Right renal pelvis (tissue), 4 donors: ENCODE measurements at regions not wholly inside any gene's neighbourhood (a gene's known extent, or its start where the extent isn't known, plus 50 kb on each side); places are given as distances from the start of the nearest gene placed in this dataset.
"Not testable (repeated sequence)": the region's sequence is repeated elsewhere in the genome, so short reads cannot be mapped to it uniquely, and the experiment has no call there.

Experiments
- DNase-seq, 4 donors: peaks; one replicate each; pipeline ENCODE4 v3.0.0-alpha.2; 2013; ENCODE audit warnings: low read depth in 4 of 4, low spot score in 3 of 4, missing footprints in 1 of 4

DNA sequence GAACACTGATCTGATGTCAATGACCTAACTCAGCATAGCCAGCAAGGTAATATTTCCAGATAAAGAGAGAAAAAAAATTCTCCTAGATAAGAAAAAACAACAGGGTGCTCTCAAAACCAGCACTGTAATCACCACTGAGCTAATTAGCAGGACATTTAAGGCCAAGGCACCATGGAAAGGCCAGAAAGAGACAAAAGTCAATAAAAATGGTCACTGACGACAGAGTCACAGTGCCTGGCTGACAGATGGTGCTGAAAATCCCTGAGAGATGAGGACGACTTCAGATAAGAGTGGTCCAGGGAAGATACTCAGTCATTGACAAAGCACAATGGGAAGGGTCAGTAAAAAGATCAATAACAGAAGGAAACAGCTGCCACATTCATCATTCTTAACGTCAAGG lies 186.7 kb downstream of the SPATA31A6 start:
- DNase-seq, result not testable (repeated sequence)

DNA sequence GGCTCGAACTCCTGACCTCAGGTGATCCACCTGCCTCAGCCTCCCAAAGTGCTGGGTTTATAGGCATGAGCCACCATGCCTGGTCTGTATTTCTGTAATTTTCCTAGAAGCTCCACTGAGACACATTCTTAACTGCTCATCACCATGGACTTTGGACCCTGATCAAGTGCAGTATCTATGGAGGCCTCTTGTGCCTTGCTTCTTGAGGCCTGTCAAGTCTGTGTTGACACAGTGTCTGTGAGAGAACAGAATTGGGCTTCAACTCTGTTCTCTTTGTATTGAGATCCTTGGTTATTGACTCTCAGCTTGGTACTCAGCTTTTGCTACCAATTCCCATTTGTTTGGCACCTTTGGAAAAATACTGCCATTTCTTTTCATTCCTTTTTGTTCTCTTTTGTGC lies 188.0 kb downstream of the SPATA31A6 start:
- not testable (repeated sequence) for DNase-seq

DNA sequence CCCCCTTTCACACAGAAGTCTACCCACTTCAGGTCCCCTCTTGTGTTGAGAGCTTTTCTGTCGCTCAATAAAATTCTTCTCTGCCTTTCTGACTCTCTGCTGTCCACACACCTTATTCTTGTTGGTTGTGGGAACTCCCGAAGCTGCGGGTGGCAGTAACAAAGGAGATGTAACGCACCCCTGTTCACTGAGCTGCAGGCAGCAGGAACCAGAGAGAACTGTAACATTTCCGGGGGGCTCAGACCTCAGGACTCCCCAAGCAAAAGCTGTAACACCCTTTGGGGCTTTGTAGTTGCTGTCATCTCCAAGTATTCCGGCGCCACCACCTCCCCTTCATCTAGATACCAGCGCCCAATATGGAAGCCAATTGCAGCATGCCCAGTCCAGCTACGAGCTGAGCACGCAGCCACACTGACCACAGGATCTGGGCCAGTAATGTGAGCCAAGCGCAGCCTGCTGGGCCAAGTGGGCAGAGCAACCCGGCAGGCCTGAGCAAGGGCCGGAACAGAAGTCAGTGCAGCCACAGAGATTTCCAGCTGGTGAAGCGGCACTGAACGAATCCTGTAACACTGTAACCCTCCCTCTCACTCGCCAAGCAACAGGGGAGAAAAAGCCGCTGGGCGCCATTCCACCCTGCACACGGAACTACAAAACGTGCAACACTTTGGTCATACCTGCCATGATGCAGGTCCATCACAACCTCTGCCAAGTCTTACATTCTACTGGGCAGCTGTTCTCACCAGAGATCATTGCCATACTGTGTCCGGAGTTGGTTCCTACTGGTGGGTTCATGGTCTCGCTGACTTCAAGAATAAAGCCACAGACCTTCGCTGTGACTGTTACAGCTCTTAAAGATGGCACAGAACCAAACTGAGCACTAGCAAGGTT lies 194.3 kb downstream of the SPATA31A6 start:
- DNase-seq, result not testable (repeated sequence)

DNA sequence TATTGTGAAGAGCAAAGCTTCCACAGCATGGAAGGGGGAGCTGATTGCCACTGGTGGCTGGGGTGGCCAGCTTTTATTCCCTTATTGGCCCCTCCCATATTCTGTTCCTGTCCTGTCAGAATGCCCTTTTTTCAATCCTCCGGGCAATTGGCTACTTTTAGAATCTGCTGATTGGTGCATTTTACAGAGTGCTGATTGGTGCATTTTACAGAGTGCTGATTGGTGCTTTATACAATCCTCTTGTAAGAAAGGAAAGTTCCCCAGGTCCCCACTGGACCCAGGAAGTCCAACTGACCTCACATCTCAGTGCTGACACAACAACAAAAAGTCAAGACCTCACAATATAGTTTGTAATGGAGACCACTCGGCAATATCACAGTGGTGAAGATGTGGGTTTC lies 195.0 kb downstream of the SPATA31A6 start:
- no peak for DNase-seq

DNA sequence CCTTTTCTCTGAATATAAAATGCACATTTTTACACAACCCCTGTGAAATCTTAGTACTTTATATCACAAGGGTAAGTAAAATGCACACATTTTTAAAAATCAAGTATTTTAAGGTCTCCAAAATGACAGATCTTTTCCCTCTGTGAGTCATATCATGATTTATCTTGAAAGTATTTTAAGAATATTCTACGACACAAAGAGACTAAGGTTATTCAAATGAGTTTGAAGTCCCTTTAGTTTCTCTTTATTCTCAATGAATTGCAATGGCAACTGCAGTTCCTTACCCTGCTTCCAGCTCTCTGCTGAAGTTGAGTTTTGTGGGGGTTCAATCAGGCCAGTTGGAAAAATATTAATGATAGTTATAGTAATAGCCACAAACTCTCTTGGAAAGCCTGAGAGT lies 196.1 kb downstream of the SPATA31A6 start:
- not testable (repeated sequence) for DNase-seq

DNA sequence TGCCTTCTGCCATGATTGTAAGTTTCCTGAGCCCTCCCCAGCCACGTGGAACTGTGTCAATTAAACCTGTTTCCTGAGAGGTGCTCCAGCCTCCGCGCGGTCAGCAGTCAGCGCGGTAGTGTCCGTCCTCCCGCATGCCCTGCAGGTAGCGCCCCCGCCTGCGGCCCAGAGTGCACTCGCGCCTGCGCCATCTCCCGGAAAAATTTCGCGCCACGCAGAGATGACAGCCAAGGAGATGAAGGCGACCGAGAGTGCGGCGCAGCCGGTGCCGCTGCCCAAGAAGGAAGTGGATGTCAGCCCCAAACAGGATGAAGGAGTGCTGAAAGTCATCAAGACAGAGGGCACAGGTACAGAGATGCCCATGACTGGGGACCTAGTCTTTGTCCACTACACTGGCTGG lies 201.1 kb downstream of the SPATA31A6 start:
- DNase-seq, result not testable (repeated sequence)

DNA sequence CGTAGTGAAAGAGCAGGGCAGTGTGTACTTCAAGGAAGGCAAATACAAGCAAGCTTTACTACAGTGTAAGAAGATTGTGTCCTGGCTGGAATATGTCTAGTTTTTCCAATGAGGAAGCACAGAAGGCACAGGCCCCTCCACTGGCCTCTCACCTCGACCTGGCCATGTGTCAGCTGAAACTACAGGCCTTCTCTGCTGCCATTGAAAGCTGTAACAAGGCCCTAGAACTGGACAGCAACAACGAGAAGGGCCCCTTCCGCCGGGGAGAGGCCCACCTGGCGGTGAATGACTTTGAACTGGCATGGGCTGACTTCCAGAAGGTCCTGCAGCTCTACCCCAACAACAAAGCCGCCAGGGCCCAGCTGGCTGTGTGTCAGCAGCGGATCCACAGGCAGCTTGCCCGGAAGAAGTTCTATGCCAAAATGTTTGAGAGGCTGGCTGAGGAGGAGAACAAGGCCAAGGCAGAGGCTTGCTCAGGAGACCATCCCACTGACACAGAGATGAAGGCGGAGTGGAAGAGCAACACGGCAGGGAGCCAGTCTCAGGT lies 202.2 kb downstream of the SPATA31A6 start:
- DNase-seq, result not testable (repeated sequence)

DNA sequence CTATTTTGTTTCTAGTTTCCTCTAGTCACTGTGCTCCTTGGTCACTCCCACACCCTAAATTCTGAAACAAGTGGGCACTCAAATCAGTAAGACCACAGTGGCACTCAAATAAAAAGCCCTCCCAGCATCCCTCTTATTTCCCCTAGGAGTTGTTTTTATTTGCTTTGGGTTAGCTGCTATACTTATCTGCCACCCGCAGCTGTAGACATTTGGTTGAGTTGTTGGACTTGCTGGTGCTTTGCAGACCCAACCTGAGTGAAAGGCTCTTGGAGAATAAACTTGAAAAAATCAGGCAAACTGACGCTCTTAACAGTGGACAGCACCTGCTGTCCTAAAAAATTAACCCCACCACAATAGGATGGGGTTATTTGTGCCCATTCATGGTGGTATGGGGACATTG lies 203.0 kb downstream of the SPATA31A6 start:
- no peak for DNase-seq

DNA sequence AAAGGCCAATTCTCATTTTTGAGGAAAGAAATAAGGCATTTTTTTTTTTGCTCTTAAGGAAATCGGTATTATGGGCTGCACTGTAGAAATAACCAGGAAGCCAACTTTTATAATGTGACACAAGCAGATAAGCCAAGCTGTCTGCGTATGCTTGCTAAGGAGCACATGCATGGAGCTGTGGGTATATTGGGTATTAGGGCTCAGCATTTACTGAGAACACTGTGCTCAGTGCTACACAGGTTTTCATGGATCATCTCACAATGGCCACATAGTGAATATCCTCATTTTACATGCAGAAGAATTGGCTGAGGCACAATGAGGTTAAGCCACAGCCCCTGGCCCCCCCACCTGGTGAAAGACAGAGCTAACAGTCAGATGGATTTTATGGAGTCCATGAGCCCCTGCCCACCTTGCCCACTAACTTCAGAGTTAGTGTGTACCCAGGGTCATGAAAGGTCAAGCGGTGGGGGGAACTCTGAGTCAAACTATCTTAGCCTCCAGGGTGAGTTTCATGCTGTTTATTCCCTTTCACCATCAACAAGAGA lies 204.8 kb downstream of the SPATA31A6 start:
- DNase-seq, result no peak

DNA sequence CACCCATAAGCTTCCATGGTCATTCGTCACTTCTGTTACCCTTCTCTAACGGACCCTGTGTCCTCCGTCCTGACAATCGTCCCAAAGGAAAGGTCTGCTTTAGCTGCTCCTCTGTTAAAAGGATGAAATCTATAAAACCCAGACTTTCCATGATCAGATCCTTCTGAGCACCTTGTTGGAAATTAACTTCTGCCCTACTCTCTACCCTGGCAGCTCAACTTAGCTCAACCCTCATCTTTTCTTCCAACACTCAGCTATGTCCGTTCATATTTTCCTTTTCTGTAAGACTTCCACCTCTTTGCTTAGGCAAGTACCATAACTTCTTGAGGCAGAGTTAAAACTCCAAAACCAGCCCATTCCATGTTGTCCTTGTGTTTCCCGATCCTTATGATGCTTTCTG lies 205.4 kb downstream of the SPATA31A6 start:
- DNase-seq, result no peak

DNA sequence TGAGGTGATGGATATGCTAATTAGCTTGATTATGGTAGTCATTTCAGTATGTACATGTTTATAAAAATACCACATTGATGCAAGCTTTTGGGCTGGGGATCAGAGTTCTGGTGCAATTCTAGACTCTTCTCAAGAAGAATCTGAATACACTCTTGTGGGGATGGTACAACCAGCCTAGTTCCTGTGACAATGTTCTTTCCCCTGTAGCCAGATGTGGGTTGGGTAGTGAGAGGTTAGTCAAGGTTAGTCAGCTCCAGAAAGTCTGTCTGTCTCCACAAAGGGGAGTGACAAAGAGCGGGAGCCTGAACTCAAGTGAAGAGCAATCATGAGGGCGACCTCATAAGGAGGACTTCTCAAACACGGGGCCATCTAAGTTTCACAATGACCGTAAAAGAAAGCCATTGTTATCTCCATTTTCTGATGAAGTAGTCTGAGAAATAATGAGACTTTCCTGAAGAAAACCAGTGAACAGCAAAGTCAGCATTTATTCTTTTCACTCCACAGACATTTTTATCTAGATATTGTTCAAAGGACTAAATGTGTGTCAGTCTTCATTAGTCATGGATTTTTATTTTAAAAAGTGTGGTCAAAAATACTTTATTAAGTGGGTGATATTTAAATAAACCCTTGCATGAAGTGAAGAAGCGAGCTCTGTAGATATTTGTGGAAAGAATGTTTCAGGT lies 209.5 kb downstream of the SPATA31A6 start:
- not testable (repeated sequence) for DNase-seq

DNA sequence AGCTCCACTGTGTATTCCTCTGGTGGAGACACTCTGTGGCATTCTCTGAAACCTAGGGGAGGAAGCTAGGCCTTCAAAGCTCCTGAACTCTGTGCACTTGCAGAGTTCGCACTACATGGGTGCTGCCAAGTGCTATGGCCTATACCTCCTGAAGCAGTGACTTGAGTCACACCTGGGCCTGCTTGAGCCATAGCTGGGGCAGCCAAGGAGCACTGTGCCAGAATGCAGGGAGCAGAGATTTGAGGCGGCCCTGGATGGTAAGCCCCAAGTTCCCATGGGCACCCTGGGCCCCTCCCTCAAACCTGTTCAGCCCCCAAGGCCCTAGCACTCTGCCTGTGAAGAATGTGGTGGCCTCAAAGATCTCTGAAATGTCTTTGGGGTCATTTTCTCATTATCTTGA lies 212.9 kb downstream of the SPATA31A6 start:
- no peak for DNase-seq

DNA sequence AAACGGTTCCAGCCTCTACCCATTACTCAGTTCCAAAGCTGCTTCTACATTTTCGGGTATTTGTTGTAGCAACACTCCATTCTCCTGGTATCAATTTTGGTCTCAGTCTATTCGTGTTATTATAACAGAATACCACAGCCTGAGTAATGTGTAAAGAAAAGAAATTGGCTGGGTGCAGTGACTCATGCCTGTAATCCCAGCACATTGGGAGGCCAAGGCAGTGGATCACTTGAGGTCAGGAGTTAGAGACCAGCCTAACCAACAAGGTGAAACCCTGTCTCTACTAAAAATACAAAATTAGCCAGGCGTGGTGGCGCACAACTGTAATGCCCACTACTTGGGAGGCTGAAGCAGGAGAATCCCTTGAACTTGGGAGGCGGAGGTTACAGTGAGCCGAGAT lies 213.9 kb downstream of the SPATA31A6 start:
- DNase-seq, result not testable (repeated sequence)

DNA sequence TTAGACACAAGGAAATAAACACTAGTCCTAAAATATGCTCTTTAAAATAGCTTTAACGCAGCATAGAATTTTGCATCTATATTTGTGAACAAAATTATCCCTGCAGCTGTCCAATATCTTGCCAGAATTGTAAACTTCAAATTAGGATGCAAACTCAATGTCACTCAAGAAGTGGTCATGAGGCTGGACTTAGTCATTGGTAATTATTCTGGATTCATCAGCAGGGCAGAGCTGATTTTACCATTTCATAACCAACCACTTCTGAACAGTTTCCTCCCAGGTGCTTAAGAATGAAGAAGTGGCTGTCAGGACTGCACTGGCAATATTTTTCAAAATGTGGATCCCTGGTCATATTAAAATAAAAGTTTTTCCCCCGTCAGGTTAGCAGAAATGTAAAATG lies 219.5 kb downstream of the SPATA31A6 start:
- not testable (repeated sequence) for DNase-seq

DNA sequence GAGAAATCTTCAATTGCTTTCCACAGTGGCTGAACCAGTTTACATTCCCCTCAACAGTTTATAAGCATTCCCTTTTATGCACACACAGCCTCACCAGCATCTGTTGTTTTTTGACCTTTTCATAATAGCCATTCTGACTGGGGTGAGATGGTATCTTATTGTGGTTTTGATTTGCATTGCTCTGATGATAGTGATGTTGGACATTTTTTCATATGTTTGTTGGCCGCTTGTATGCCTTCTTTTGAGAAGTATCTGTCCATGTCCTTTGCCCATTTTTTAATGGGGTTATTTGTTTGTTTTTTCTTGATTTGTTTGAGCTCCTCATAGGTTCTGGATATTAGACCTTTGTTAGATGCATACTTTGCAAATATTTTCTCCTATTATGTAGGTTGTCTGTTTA lies 226.1 kb downstream of the SPATA31A6 start:
- not testable (repeated sequence) for DNase-seq

DNA sequence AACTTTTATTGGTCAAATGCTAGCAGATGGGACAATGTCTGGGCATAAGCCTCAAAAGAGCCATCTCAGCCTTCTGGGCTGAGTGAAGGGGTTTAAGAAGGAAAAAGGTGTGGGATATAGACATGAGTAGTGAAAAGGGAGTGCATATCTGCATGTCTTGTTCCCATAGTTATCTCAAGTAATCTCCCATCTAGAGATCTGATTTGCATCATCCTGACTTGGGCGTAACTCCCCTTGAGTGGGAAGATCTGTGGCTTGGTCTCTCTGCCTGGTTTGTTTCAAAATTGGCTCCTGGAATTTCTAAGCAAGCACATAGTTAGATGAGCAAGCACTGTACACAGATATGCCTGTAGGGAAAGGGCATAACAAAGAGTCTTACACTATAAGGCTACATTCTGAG lies 228.9 kb downstream of the SPATA31A6 start:
- DNase-seq, result not testable (repeated sequence)

DNA sequence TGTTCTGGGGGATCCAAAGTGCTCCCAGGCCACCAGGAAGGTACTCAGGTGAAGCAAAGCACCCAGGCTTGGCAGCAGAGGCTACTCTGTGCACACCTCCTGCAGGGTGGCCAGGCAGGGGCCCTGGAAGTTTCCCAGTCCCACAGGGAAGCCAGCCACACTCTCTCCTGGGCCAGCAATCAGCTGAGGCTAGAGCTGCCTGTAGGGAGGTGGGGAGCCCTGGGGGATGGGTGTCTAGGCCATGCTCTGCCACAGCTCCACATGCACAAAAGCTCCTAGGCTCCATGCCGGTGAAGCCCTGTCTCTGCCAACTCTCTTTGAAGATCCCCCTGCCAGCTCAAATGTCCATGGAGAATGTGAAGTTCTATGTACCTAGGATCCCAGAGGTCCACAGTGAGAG lies 231.4 kb downstream of the SPATA31A6 start:
- DNase-seq, result not testable (repeated sequence)

DNA sequence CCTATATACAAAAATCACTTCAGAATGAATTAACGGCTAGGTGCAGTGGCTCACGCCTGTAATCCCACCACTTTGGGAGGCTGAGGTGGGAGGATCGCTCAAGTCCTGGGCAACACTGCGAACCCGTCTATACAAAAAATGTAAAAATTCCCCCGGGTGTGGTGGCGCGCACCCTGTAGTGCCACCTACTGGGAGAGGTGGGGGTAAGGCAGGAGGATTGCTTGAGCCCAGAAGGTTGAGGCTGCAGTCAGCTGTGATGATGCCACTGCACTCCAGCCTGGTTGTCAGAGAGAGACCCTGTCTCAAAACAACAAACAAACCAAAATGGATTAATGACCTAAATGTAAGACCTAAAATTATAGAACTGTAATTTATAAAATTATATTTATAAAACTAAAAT lies 236.2 kb downstream of the SPATA31A6 start:
- DNase-seq, result not testable (repeated sequence)

DNA sequence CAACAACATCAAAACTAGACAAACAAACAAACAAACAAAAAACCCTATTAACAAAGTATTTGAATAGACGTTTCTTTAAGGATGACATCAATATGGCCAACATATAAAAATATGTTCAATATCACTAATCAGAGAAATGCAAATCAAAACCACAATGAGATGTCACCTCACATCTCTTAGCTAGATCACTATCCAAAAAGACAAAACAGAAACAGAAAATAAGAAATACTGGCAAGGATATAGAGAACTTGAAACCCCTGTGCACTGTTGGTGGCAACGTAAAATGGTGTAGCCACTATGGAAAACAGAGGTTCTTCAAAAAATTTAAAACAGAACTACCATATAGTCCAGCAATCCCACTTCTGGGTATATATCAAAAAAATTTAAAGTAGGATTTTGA lies 236.9 kb downstream of the SPATA31A6 start:
- DNase-seq, result not testable (repeated sequence)

DNA sequence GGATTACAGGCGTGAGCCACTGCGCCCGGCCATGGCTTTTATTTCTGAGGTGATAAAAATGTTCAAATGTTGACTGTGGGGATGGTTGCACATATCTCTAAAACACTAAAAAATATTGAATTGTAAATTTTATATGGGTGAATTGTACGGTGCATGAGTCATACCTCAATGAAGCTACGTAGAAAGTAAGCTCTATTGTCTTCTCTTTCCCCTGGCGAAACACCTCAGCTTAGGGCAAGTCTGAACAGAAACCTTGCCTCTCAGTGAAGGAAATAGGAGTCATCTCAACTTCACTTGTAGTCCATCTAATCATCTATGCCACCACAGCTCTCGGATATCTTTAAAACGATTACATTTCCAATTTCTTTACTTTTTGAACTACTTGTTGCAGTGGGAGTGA lies 238.2 kb downstream of the SPATA31A6 start:
- not testable (repeated sequence) for DNase-seq
